ENCODE measurements at regions not wholly inside any gene's neighbourhood (a gene's known extent, or its start where the extent isn't known, plus 50 kb on each side); places are given as distances from the start of the nearest gene placed in this dataset.

GRCh38 chr15:62618846-62619504 lies 423.6 kb upstream of the TPM1 start:
- DNase-seq = no peak

GRCh38 chr15:62619526-62619925 lies 423.0 kb upstream of the TPM1 start:
- DNase-seq = no peak

- no peak for DNase-seq
These were observed 419.8 kb upstream of the TPM1 start for GRCh38 chr15:62622775-62623174.

DNA sequence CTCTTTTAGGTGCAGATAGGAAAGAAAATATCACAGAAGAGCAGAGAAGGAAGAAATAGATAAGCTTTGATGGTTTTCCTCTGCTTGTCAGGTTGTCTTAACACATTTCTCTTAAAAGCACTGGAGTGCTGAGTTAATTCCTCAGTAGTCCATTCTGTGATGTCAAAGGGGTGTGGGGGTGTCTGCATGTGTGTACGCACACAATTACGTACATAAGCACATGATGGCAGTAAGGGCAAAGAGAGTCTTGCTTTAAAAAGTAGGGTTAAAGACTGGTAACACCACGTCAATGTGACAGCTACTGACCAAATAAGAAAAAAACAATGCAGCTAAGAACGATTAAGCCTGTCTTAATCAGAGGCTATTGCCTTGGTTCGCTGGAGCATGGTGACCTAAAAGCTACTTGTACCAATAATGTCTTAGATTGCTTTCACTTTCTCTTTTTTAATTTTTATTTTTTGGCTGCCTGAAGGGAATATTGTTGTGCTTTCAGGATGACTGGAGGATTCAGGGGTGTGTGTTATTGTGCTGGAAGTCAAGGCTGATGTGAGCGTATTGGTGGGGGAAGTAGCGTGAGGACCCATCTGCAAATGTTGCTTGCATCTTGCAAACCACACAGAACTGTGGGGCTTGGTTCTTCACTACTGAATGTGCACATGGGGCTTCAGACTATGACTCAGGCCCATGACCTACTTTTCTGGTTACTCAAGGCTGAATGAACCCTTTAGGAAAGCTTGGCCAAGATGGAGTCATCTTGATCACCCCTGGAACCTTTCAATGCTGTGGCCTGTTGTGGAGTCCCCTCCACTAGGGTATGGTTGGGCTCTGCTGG lies 417.8 kb upstream of the TPM1 start:
- DNase-seq = no peak

DNA sequence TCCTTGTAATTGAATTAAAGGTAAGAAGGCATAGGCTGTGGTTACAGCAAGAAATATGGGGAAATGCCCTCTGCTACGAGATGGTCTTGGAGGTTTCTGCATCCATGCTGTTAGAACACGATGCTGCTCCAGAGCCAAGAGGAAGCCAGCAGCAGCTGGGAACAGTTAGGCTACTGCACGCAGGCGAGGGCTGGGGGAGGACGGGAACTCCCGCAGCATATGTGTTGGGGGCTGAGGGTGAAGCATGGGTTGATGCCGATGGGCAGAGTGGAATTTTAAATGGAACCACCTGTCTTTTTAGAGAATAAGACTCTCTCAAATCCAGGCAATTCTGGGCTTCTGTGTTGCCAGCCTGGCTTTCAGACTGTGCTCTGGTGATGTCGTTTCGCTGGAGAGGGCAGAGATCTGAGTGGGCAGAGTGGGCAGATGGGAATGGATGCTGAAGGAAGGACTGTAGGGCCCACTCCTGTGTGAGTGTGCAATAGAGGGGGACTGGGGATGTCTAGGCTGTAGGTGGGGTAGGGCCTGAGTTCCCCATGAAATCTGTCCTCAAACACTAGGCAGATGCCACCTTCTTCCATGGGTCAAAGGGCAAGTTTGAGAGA lies 417.0 kb upstream of the TPM1 start:
- no peak for DNase-seq

GRCh38 chr15:62626903-62627302 lies 415.6 kb upstream of the TPM1 start:
- no peak for DNase-seq

DNA sequence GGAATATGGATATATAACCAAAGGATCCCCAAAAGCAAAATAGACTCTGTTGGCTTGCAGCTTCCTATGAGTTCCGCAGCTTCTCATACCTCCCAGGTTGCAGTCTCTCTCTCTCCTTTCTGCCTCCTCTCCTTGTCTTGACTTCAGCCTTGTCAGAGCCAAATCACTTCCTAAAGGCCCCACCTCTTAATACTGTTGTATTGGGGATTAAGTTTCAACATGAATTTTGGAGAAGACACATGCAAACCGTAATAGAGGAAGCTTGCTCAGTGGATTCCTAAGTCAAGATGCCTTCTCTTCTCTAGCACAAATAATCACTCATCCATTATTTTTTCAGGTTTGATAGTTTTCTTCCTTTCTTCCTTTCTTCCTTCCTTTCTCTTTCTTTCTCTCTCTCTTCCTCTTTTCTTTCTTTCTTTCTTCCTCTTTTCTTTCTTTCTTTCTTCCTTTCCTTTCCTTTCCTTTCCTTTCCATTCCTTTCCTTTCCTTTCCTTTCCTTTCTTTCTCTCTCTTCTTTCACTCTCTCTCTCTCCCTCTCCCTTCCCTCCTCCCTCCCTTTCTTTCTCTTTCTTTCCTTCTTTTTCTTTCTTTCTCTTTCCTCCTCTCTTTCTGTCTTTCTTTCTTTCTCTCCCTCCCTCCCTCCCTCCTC lies 411.3 kb upstream of the TPM1 start:
- DNase-seq = no peak

- DNase-seq = no peak
These were observed 405.5 kb upstream of the TPM1 start for GRCh38 chr15:62636823-62637573.

DNA sequence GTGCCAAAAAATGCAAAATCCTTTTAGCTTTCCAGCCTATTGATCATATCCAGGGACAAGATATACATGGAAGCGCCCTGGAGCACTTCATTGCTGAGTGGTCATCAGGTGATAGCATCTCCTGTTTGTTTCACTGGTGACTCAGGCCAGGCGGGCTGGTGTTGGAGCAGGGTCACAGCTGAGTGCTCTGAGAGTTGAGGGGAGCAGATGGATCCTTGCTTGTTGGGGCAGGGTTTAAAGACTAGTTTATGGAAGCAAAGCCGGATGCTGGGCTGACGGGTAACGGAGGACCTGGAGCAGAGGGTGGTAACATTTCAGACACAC lies 405.0 kb upstream of the TPM1 start:
- DNase-seq = no peak

DNA sequence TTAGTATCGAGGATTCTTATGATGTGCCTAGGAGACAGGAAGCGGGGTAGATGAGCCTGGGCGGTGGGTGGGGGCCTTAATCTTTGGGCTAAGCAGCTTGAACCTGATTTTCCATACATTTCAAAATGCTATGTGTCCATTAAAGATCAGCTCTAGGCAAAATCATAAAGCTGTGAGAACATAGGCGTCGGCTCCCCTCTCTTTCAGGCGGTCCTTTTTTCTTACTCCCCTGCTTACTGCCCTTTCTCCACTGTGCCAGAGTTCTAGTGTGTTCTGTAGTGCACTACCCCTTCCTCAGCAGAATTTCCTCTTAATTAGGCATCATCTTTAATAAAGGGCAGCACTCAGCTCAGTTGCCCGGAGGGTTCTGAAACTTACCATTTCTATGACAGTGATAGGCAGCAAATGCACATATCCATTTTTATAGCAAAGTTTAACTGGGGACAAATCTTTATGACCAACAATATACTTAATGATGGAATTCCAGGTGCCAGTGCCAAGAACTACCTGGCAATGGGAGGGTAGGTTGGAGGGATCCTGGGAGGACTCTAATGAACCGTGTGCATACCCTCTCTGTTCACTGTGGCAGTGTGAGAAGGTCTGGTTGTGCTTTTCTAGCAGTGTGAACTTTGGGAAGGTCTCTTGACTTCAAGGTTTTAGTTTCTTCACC lies 404.5 kb upstream of the TPM1 start:
- DNase-seq = no peak

DNA sequence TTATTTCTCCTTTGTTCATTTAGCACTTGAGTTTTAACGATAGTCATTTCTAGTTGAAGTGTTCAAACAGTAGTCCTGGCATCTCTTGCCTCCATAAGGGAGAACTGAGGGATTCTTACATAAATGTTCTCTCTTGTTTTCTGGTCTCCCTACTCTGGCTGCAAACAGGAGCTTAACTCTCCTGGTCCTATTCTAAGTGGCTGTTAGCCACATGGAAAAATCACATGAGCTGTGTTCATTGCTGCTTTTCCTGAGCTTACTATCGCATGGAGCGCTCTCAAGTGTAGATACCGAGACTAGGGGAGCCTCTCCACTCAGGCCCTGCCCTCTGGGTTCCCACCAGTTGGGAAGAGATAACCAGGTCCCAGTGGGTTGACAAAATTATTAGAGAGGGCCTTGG lies 403.1 kb upstream of the TPM1 start:
- no peak for DNase-seq

DNA sequence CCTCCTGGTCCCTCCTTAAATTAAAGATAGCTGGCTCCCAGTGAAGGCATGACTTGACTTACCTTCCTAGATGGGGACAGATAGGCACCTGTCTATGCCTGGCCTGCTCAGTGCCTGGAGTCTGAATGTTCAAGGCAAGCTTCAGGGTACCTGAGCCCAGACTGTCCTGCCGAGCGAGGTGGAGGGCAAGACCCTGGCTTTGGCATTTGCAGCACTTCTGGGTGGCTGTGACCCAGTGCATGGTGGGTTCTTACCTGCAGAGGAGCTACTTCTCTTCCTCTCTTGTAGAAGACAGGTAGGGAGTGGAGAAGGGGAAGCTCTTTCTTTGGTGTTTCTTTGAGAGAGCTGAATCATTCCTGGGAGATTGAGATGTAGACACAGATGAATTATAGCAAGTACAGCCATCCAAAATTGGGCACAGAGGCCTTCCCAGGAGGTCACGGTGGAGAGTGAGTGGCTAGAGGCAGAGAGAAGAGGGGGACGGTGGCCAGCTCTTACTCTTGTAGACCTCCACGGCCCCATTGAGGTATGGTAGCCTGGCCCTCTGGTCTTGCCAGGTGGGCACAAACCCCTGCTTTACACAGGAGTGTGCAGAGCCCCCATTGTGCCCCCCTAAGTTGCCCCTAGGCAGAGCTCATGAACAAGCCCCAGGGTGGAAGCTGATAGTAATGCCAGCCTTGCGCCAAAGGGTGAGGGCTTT lies 402.5 kb upstream of the TPM1 start:
- DNase-seq = no peak

GRCh38 chr15:62641825-62642224 lies 400.7 kb upstream of the TPM1 start:
- no peak for DNase-seq

GRCh38 chr15:62643572-62643971 lies 399.0 kb upstream of the TPM1 start:
- DNase-seq = no peak

DNA sequence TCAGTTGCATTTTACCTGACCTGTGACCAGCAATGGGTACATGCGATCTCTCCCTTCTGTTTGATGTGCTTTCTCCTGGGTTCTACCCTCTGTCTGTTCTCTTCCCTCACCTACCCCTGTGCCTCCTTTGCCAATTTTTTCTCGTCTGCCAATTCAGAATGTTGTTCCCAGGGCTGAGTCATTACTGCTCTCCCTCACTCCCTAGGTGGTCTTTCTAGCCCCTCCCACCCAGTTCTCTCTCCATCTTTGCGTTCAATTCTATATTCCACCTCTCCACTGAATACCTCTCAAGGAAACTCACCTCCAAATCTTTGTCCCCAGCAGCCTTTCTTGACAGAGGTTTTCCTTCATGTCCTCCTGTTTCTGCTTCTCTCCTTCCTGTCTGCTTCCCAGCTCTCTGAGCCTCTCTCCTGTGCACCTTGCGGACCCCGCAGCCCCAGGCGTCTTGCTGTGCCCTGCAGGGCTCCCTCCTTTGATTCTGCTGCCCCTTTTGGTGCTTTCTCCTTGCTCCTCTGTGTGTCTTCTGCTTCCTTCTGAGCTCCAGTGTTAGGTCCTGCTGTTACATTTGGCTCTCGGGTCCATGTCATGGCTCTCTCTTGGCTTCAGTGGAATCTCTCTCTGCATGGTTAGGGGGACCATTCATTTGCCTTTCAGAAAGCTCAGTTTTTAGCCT lies 398.2 kb upstream of the TPM1 start:
- DNase-seq = no peak

DNA sequence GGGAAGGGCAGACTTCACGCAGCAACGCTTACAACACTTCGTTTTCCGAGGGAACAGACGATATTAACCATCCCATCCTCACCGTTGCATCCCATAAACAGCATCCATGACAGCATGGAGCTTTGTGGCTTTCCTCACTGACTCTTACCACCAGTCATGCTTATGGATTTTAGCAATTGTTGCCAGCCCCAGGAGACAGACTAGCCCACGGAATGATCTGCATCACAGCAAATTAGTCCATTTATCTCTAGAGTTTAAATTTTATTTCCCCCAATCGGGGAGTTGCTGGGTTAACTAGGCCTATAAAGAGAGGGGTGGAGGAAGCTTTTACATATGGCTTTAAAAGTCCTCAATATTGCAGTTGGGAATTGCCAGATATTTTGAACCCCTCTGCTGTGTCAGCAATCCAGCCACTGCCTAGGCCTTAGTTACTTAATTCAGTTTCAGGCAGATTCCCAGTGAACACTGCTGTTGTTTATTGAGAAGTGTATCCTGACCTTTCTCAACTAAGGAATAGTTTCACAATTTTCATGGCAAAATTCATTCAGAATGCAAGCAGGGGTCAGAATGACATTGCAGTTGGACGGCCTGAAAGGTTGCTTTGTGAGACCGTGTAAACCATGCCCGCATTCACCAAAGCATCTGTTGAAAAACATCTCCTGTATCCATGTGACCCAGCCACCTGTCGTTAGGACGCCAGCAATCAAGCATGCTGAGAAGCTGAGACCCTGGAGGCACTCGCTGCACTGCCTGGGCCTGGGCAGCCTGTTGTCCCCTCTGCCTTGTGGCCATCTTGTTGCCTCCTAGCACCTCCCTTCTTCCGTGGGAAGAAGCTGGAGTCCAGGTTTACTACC lies 397.4 kb upstream of the TPM1 start:
- DNase-seq = no peak

DNA sequence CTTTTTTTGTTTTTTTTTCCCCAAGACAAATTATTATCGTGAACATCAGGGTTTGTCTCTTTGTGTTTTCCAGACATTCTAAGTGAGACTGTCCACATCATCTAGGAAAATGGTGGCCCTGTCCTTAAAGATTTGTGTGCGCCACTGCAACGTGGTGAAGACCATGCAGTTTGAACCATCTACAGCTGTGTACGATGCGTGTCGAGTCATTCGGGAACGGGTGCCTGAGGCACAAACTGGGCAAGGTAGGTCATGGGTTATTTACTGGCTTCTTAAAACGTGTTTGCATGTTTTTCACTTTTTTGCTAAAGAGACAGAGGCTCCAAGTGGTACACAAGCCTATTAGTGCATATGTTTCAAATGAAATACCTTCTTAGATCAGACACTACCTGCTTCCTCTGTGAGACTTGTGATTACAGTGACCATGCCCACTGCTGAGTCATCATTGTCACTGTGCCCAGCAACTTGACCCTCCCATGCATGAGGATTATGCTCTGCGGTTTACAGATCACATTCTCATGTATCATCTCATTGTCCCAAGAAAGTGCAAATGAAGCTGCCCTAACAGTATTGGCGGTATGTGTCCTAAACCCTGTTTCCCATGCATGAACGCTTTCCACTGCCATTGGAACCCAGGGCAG lies 395.2 kb upstream of the TPM1 start:
- no peak for DNase-seq

DNA sequence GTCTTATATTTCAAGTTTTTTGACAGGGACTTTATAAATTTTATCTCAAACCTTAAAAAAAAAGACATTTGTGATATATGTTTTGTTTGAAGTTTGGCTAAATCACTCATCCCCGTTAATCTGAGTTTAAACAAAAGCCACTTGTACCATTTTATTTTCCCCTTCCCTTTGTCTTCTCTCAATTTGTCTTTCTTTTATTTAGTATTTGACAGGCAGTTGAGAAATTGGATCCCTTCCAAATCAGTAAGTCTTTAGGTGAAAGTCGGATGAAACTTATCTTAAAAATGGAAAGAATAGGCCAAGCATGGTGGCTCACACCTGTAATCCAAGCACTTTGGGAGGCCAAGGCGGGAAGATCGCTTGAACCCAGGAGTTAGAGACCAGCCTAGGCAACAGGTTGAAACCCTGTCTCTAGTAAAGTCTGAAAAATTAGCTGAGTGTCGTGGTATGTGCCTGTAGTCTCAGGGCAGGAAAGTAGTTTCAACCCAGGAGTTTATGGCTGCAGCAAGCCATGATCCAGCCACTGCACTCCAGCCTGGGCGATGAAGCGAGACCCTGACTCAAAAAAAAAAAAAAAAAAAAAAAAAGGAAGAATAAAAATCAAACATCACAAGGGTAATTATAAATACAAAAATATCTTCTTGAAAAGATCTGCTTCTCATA lies 394.6 kb upstream of the TPM1 start:
- no peak for DNase-seq

DNA sequence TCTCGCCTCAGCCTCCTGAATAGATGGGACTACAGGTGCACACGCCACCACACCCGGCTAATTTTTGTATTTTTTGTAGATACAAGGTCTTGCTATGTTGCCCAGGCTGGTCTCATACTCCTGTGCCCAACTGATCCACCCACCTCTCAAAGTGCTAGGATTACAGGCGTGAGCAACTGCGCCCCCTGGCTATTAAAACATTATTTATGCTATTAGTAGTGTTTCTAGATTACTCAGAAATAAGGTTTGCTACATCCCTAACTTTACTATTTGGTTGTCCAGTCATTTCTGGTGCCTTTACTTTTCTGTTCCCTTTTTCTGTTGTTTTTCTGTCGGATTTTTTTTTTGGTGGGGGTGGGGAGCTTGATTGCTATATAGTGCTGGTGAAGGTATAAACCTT lies 393.6 kb upstream of the TPM1 start:
- no peak for DNase-seq

Data from CD4-positive, alpha-beta T cell treated with Interleukin-21 for 1 hour (primary cell).